ENCODE measurements at regions not wholly inside any gene's neighbourhood (a gene's known extent, or its start where the extent isn't known, plus 50 kb on each side); places are given as distances from the start of the nearest gene placed in this dataset.
A peak's percentile ranks its signal among the peaks of the same experiment; 100 is the strongest.

- Histone ChIP-seq H3K4me1 (peaks cover 0 to 55% (median 31%) of the 10 kb centered on the region in 9 donors), H3K27me3 (no peaks in the 10 kb centered on the region), H3K4me3 (peak overlapping the region in 1 of 10 donors; percentile 1), H3K27ac (peak overlapping the region; percentile 35 to 84 (median 70)), H3K9me3 (no peaks in the 10 kb centered on the region), H3K36me3 (no peaks in the 10 kb centered on the region)
- no peak for TF ChIP-seq CTCF (IDR thresholded peaks at IDR 0.05)
- intact Hi-C loops (cut with DNase I) = loop anchor here in 5 of 10 donors (2.0 to 10.0 kb wide), 6 partner anchors 36 to 119 kb away; partner anchors contain the start of gene GAB1 (in 2 of the 5)
- ATAC-seq (peak in 6 of 8 donors; percentile 11 to 47 (median 24)), DNase-seq (no peak)
- 56 to 57% methylated on average over 2 of the region's 2 CpGs for WGBS, 2 donors
Measured at GRCh38 chr4:143285696-143286437, 50.8 kb upstream of the GAB1 start.

GRCh38 chr4:143286701-143287571 lies 49.7 kb upstream of the GAB1 start:
- intact Hi-C loops (cut with DNase I) = loop anchor here in 5 of 10 donors (2.0 to 10.0 kb wide), 6 partner anchors 35 to 118 kb away; partner anchors contain the start of gene GAB1 (in 2 of the 5)
- Histone ChIP-seq H3K4me3 (peak overlapping the region in 2 of 10 donors; percentile 1), H3K9me3 (no peaks in the 10 kb centered on the region), H3K27me3 (no peaks in the 10 kb centered on the region), H3K36me3 (no peaks in the 10 kb centered on the region), H3K27ac (peak overlapping the region; percentile 35 to 84 (median 70)), H3K4me1 (peaks cover 0 to 45% (median 27%) of the 10 kb centered on the region in 9 donors)
- WGBS, 2 donors = 48 to 56% methylated on average over 7 of the region's 7 CpGs
- TF ChIP-seq CTCF (IDR thresholded peaks at IDR 0.05) = no peak
- ATAC-seq (peak in 7 of 8 donors; percentile 26 to 79 (median 52)), DNase-seq (peak in 1 of 2 donors; percentile 13)

Measured in heart right ventricle (tissue), 16 donors.